ENCODE measurements at regions not wholly inside any gene's neighbourhood (a gene's known extent, or its start where the extent isn't known, plus 50 kb on each side); places are given as distances from the start of the nearest gene placed in this dataset.
"Not testable (repeated sequence)": the region's sequence is repeated elsewhere in the genome, so short reads cannot be mapped to it uniquely, and the experiment has no call there.

- no peak overlapping the region for H3K4me3 ChIP-seq (ENCODE audit: low read depth, low read length)
- no peak for DNase-seq (ENCODE audit: low read depth, low spot score)
- ChIA-PET CTCF (interaction anchor here (1.1 kb wide), 1 partner anchor 30 kb away, joined by 3 read pairs; no protein-coding TSS in a partner anchor), POLR2A (no interaction called here)
- no peak for TF ChIP-seq CTCF (IDR thresholded peaks at IDR 0.05; ENCODE audit: insufficient read depth, low read length, missing control alignments)
Observed at GRCh38 chr5:126139086-126139485, 284.1 kb upstream of the GRAMD2B start.

- DNase-seq (ENCODE audit: low read depth, low spot score), result no peak
- ChIA-PET POLR2A (no interaction called here), CTCF (no interaction called here)
- no peak for TF ChIP-seq CTCF (IDR thresholded peaks at IDR 0.05; ENCODE audit: insufficient read depth, low read length, missing control alignments)
- H3K4me3 ChIP-seq (ENCODE audit: low read depth, low read length), result no peak overlapping the region
Observed at GRCh38 chr5:126139773-126140172, 283.4 kb upstream of the GRAMD2B start.

- no peak for DNase-seq (ENCODE audit: low read depth, low spot score)
- ChIA-PET POLR2A (no interaction called here), CTCF (no interaction called here)
- H3K4me3 ChIP-seq (ENCODE audit: low read depth, low read length), result no peak overlapping the region
- TF ChIP-seq CTCF (IDR thresholded peaks at IDR 0.05; ENCODE audit: insufficient read depth, low read length, missing control alignments), result no peak
Observed at GRCh38 chr5:126143622-126144021, 279.6 kb upstream of the GRAMD2B start.

- CTCF ChIA-PET; H3K4me3 ChIP-seq (ENCODE audit: low read depth, low read length); DNase-seq (ENCODE audit: low read depth, low spot score); POLR2A ChIA-PET: not testable (repeated sequence)
Observed at GRCh38 chr5:126150319-126150718, 272.9 kb upstream of the GRAMD2B start.

GRCh38 chr5:126155298-126155697 lies 267.9 kb upstream of the GRAMD2B start:
- POLR2A ChIA-PET; DNase-seq (ENCODE audit: low read depth, low spot score); H3K4me3 ChIP-seq (ENCODE audit: low read depth, low read length); CTCF ChIA-PET: not testable (repeated sequence)

- no peak overlapping the region for H3K4me3 ChIP-seq (ENCODE audit: low read depth, low read length)
- CTCF ChIA-PET, result no interaction called here
- no peak for TF ChIP-seq CTCF (IDR thresholded peaks at IDR 0.05; ENCODE audit: insufficient read depth, low read length, missing control alignments)
- POLR2A ChIA-PET, result no interaction called here
- DNase-seq (ENCODE audit: low read depth, low spot score), result no peak
Observed at GRCh38 chr5:126166368-126166767, 256.8 kb upstream of the GRAMD2B start.

GRCh38 chr5:126168785-126169184 lies 254.4 kb upstream of the GRAMD2B start:
- CTCF ChIA-PET, result no interaction called here
- no peak for TF ChIP-seq CTCF (IDR thresholded peaks at IDR 0.05; ENCODE audit: insufficient read depth, low read length, missing control alignments)
- DNase-seq (ENCODE audit: low read depth, low spot score), result no peak
- POLR2A ChIA-PET, result no interaction called here
- H3K4me3 ChIP-seq (ENCODE audit: low read depth, low read length), result no peak overlapping the region

- CTCF ChIA-PET, result no interaction called here
- POLR2A ChIA-PET, result no interaction called here
- DNase-seq (ENCODE audit: low read depth, low spot score), result no peak
- H3K4me3 ChIP-seq (ENCODE audit: low read depth, low read length), result no peak overlapping the region
- no peak for TF ChIP-seq CTCF (IDR thresholded peaks at IDR 0.05; ENCODE audit: insufficient read depth, low read length, missing control alignments)
Observed at GRCh38 chr5:126171916-126172315, 251.3 kb upstream of the GRAMD2B start.
